ENCODE measurements at regions not wholly inside any gene's neighbourhood (a gene's known extent, or its start where the extent isn't known, plus 50 kb on each side); places are given as distances from the start of the nearest gene placed in this dataset.
"Not testable (repeated sequence)": the region's sequence is repeated elsewhere in the genome, so short reads cannot be mapped to it uniquely, and the experiment has no call there.

GRCh38 chr12:33052141-33053051 is 155.8 kb upstream of the PKP2 start:
- in situ Hi-C loops (cut with HindIII; ENCODE audit: low pct_unique_long_range_greater_than_20kb, low sequenced_read_pairs) = no loop called here
- no peak for TF ChIP-seq JUND (IDR thresholded peaks at IDR 0.05; ENCODE audit: low read depth)
- no peak for DNase-seq (ENCODE audit: low read depth in 1 of 2, low spot score in 1 of 2)

GRCh38 chr12:33047666-33048065 is 151.1 kb upstream of the PKP2 start:
- no peak for TF ChIP-seq JUND (IDR thresholded peaks at IDR 0.05; ENCODE audit: low read depth)
- no peak for DNase-seq (ENCODE audit: low read depth in 1 of 2, low spot score in 1 of 2)
- in situ Hi-C loops (cut with HindIII; ENCODE audit: low pct_unique_long_range_greater_than_20kb, low sequenced_read_pairs) = no loop called here

- in situ Hi-C loops (cut with HindIII; ENCODE audit: low pct_unique_long_range_greater_than_20kb, low sequenced_read_pairs) = no loop called here
- TF ChIP-seq JUND (IDR thresholded peaks at IDR 0.05; ENCODE audit: low read depth) = no peak
- DNase-seq (ENCODE audit: low read depth in 1 of 2, low spot score in 1 of 2) = no peak
Measured at GRCh38 chr12:33044447-33044846, 147.9 kb upstream of the PKP2 start.

- DNase-seq (ENCODE audit: low read depth in 1 of 2, low spot score in 1 of 2) = no peak
- TF ChIP-seq JUND (IDR thresholded peaks at IDR 0.05; ENCODE audit: low read depth) = no peak
- in situ Hi-C loops (cut with HindIII; ENCODE audit: low pct_unique_long_range_greater_than_20kb, low sequenced_read_pairs) = no loop called here
Measured at GRCh38 chr12:33041562-33041961, 145.0 kb upstream of the PKP2 start.

- DNase-seq (ENCODE audit: low read depth in 1 of 2, low spot score in 1 of 2); in situ Hi-C loops (cut with HindIII; ENCODE audit: low pct_unique_long_range_greater_than_20kb, low sequenced_read_pairs): not testable (repeated sequence)
Measured at GRCh38 chr12:33033999-33034398, 137.4 kb upstream of the PKP2 start.

- no peak for TF ChIP-seq JUND (IDR thresholded peaks at IDR 0.05; ENCODE audit: low read depth)
- in situ Hi-C loops (cut with HindIII; ENCODE audit: low pct_unique_long_range_greater_than_20kb, low sequenced_read_pairs) = no loop called here
- DNase-seq (ENCODE audit: low read depth in 1 of 2, low spot score in 1 of 2) = no peak
Measured at GRCh38 chr12:33026791-33027190, 130.2 kb upstream of the PKP2 start.

GRCh38 chr12:33022724-33023123 is 126.1 kb upstream of the PKP2 start:
- not testable (repeated sequence) for DNase-seq (ENCODE audit: low read depth in 1 of 2, low spot score in 1 of 2)

GRCh38 chr12:33017029-33017428 is 120.5 kb upstream of the PKP2 start:
- DNase-seq (ENCODE audit: low read depth in 1 of 2, low spot score in 1 of 2); in situ Hi-C loops (cut with HindIII; ENCODE audit: low pct_unique_long_range_greater_than_20kb, low sequenced_read_pairs): not testable (repeated sequence)

More at GRCh38 chr12:33022724-33023123, 126.1 kb upstream of the PKP2 start:
- in situ Hi-C loops (cut with HindIII; ENCODE audit: low pct_unique_long_range_greater_than_20kb, low sequenced_read_pairs) = not testable (repeated sequence)

- no peak for DNase-seq (ENCODE audit: low read depth in 1 of 2, low spot score in 1 of 2)
- no peak for TF ChIP-seq JUND (IDR thresholded peaks at IDR 0.05; ENCODE audit: low read depth)
- in situ Hi-C loops (cut with HindIII; ENCODE audit: low pct_unique_long_range_greater_than_20kb, low sequenced_read_pairs) = no loop called here
Measured at GRCh38 chr12:33012226-33012625, 115.6 kb upstream of the PKP2 start.

- no peak for DNase-seq (ENCODE audit: low read depth in 1 of 2, low spot score in 1 of 2)
- in situ Hi-C loops (cut with HindIII; ENCODE audit: low pct_unique_long_range_greater_than_20kb, low sequenced_read_pairs) = no loop called here
- TF ChIP-seq JUND (IDR thresholded peaks at IDR 0.05; ENCODE audit: low read depth) = no peak
Measured at GRCh38 chr12:33006106-33006505, 109.5 kb upstream of the PKP2 start.

- in situ Hi-C loops (cut with HindIII; ENCODE audit: low pct_unique_long_range_greater_than_20kb, low sequenced_read_pairs) = no loop called here
- TF ChIP-seq JUND (IDR thresholded peaks at IDR 0.05; ENCODE audit: low read depth) = no peak
Measured at GRCh38 chr12:33000016-33000415, 103.4 kb upstream of the PKP2 start.

GRCh38 chr12:32997471-32997870 is 100.9 kb upstream of the PKP2 start:
- in situ Hi-C loops (cut with HindIII; ENCODE audit: low pct_unique_long_range_greater_than_20kb, low sequenced_read_pairs) = no loop called here
- no peak for DNase-seq (ENCODE audit: low read depth in 1 of 2, low spot score in 1 of 2)
- no peak for TF ChIP-seq JUND (IDR thresholded peaks at IDR 0.05; ENCODE audit: low read depth)

More at GRCh38 chr12:33000016-33000415, 103.4 kb upstream of the PKP2 start:
- no peak for DNase-seq (ENCODE audit: low read depth in 1 of 2, low spot score in 1 of 2)

- in situ Hi-C loops (cut with HindIII; ENCODE audit: low pct_unique_long_range_greater_than_20kb, low sequenced_read_pairs) = no loop called here
- no peak for TF ChIP-seq JUND (IDR thresholded peaks at IDR 0.05; ENCODE audit: low read depth)
- DNase-seq (ENCODE audit: low read depth in 1 of 2, low spot score in 1 of 2) = no peak
Measured at GRCh38 chr12:32995623-32996022, 99.0 kb upstream of the PKP2 start.

GRCh38 chr12:32993404-32993803 is 96.8 kb upstream of the PKP2 start:
- no peak for DNase-seq (ENCODE audit: low read depth in 1 of 2, low spot score in 1 of 2)
- in situ Hi-C loops (cut with HindIII; ENCODE audit: low pct_unique_long_range_greater_than_20kb, low sequenced_read_pairs) = no loop called here
- no peak for TF ChIP-seq JUND (IDR thresholded peaks at IDR 0.05; ENCODE audit: low read depth)
